Effector memory CD8-positive, alpha-beta T cell (primary cell): ENCODE measurements at regions not wholly inside any gene's neighbourhood (a gene's known extent, or its start where the extent isn't known, plus 50 kb on each side); places are given as distances from the start of the nearest gene placed in this dataset.
A peak's percentile ranks its signal among the peaks of the same experiment; 100 is the strongest.

Experiments
- ATAC-seq: fragments of 150-1000 bp; cut with Tn5 transposase; replicated peaks from 2 replicates; pipeline ENCODE4 v1.10.0; 2021; ENCODE audit warnings: mild to moderate bottlenecking, moderate library complexity
- DNase-seq, 3 experiments: peaks; one replicate each; pipeline ENCODE4 v3.0.0; 2021
- H3K27ac Mint-ChIP-seq, 2 donors: one replicate each; pipeline ENCODE4 v1.8.0; 2022; ENCODE audit warnings: mild to moderate bottlenecking in 2 of 2, mixed read lengths in 2 of 2, moderate library complexity in 2 of 2
- H3K27me3 Mint-ChIP-seq, 2 donors: one replicate each; pipeline ENCODE4 v1.8.0; 2022; ENCODE audit warnings: mixed read lengths in 2 of 2
- H3K36me3 Mint-ChIP-seq: one replicate; pipeline ENCODE4 v1.8.0; 2022; ENCODE audit warnings: mild to moderate bottlenecking, moderate library complexity, mixed read lengths; ENCODE audit not compliant: insufficient read depth
- H3K4me1 Mint-ChIP-seq, 2 donors: one replicate each; pipeline ENCODE4 v1.8.0; 2022; ENCODE audit warnings: low read depth in 2 of 2, mixed read lengths in 2 of 2
- H3K4me3 Mint-ChIP-seq, 2 donors: one replicate each; pipeline ENCODE4 v1.8.0; 2022; ENCODE audit warnings: mild to moderate bottlenecking in 2 of 2, mixed read lengths in 2 of 2, moderate library complexity in 2 of 2
- H3K9me3 Mint-ChIP-seq, 2 donors: one replicate each; pipeline ENCODE4 v1.8.0; 2022; ENCODE audit warnings: mixed read lengths in 2 of 2

DNA sequence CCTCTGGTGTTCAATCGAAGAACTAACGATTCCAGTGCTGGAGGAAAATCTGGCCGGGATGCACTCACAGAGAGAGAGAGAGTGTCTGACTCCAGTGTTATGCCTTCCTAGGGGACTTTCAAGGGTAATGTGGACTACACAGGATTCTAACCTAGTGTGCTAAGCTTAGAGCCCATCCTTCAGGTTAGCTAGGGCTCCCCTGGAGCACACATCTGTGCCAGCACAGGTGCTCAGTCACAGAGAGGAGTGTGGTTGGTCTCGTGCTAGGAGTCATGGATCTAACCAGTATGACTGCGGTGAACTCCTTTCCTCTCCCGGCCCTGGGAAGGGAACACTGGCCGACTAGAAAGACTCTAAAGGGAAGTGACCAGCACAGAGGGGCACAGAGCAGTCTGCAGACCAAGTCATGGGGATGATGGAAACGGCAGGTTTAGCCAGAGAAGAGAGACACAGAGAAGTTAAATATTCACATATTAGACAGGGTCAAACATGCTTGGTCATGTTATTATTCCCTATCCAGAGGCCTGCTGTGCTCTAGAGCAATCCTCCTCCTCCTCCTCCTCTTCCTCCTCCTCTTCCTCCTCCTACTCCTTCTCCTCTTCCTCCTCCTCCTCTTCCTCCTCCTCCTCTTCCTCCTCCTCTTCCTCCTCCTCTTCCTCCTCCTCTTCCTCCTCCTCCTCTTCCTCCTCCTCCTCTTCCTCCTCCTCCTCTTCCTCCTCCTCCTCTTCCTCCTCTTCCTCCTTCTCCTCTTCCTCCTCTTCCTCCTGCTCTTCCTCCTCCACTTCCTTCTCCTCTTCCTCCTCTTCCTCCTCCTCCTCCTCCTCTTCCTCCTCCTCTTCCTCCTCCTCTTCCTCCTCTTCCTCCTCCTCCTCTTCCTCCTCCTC lies 280.3 kb downstream of the XXYLT1 start:
- no peaks in the 10 kb centered on the region for H3K36me3 Mint-ChIP-seq
- ATAC-seq = no peak
- H3K27me3 Mint-ChIP-seq = peaks cover 15 to 62% of the 10 kb centered on the region in 2 donors
- H3K4me1 Mint-ChIP-seq = no peaks in the 10 kb centered on the region
- H3K27ac Mint-ChIP-seq = no peak overlapping the region
- no peak for DNase-seq
- H3K4me3 Mint-ChIP-seq = no peak overlapping the region
- no peaks in the 10 kb centered on the region for H3K9me3 Mint-ChIP-seq

DNA sequence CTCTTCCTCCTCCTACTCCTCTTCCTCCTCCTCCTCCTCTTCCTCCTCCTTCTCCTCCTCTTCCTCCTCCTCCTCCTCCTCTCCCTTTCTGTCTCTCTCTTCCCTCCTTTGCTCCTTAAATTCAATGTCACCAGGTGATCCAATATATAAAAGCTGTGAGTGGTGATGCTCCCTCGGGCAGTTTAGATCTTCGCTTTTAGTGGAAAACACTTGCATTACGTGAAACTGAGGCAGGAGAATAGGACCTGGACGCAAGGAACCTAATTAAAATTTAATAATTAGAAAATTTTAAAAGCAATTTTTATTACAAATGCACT lies 279.7 kb downstream of the XXYLT1 start:
- H3K4me3 Mint-ChIP-seq = no peak overlapping the region
- no peaks in the 10 kb centered on the region for H3K4me1 Mint-ChIP-seq
- no peak for DNase-seq
- ATAC-seq = no peak
- H3K9me3 Mint-ChIP-seq = no peaks in the 10 kb centered on the region
- H3K27ac Mint-ChIP-seq = no peak overlapping the region
- H3K36me3 Mint-ChIP-seq = no peaks in the 10 kb centered on the region
- peaks cover 15 to 62% of the 10 kb centered on the region in 2 donors for H3K27me3 Mint-ChIP-seq

DNA sequence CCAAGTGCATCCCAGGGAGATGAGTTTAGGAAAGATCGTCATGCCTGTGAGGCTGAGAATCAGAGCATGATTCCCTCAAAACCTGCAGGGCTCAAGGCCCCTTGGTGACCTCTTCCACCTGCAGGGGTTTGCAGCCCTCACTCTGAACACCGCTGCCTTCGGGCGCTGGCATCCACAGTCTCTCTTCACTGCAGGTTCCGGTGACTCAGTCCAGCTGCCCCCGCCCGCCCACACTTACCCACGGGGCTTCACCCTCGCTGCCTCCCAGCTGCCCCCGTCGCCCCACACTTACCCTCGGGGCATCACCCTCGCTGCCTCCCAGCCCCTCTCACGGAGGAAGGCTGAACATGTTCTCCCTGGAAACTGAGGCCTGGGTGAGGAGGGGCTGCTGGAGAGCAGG lies 277.1 kb downstream of the XXYLT1 start:
- Mint-ChIP-seq H3K4me1 (no peaks in the 10 kb centered on the region), H3K36me3 (no peaks in the 10 kb centered on the region), H3K9me3 (no peaks in the 10 kb centered on the region), H3K27ac (no peak overlapping the region), H3K27me3 (peaks cover 20 to 65% of the 10 kb centered on the region in 2 donors), H3K4me3 (no peak overlapping the region)
- no peak for DNase-seq
- no peak for ATAC-seq

DNA sequence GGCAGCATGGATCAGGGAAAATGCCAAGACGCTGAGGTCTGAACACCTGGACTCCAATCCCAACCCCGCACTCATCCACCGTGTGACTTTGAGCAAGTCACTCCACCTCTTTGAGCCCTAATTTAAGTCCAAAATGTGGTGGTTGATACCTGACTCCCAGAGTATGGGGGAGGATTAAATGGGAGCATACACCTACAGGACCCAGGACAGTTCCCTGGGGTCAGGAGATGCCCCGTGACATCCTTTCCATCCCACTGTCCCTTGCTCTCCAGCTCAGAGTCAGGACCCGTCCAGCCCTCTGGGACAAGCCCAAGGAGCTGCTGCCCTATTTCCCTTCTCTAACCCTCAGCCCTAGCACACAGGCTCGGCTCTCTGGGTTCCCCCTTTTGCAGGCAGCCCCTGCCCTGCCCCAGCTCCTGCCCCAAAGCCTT lies 276.4 kb downstream of the XXYLT1 start:
- Mint-ChIP-seq H3K4me1 (no peaks in the 10 kb centered on the region), H3K36me3 (no peaks in the 10 kb centered on the region), H3K27ac (no peak overlapping the region), H3K4me3 (no peak overlapping the region), H3K27me3 (peaks cover 20 to 65% of the 10 kb centered on the region in 2 donors), H3K9me3 (no peaks in the 10 kb centered on the region)
- ATAC-seq (no peak), DNase-seq (no peak)

DNA sequence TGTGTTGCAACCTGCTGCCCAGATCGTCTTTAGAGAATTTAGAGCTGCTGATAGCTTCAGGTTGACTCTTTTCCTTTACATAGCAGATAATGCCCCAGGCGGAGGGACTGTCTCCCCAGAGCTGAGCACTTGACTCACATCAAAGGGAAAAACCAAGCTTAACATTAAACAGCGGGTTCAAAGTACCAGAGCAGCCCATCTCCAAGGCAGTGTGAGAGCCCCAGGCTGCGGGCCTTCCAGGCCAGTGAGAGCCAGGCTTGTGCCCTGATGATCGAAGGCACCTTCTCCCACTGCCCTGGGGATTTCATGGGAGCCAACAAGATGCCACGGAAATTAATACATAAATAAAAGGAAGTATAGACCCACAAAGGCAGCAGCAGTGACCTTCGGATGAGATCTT lies 275.6 kb downstream of the XXYLT1 start:
- Mint-ChIP-seq H3K9me3 (no peaks in the 10 kb centered on the region), H3K27me3 (peaks cover 20 to 65% of the 10 kb centered on the region in 2 donors), H3K4me1 (no peaks in the 10 kb centered on the region), H3K27ac (no peak overlapping the region), H3K4me3 (no peak overlapping the region), H3K36me3 (peaks cover 3% of the 10 kb centered on the region)
- ATAC-seq (no peak), DNase-seq (no peak)

DNA sequence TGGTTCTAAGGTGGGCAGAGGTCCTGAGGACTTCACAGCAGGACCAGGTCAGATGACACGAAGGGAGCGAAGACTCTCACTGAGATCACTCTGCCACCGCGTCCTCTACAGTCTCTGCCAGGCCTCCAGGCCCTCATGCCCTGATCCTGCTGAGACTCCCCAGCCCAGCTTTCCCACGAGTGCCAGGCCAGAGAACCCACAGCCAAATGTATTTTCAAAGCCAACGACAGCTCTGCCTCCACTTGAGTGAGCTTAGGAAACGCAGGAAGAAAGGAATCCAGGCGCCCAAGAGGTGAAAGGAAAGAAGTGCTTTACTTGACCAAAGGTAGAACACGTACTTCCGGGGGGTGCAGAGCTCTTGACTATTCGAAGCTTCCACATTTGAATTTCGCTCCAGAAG lies 275.0 kb downstream of the XXYLT1 start:
- Mint-ChIP-seq H3K4me3 (no peak overlapping the region), H3K4me1 (no peaks in the 10 kb centered on the region), H3K27ac (no peak overlapping the region), H3K27me3 (peaks cover 20 to 60% of the 10 kb centered on the region in 2 donors), H3K9me3 (no peaks in the 10 kb centered on the region), H3K36me3 (peaks cover 3% of the 10 kb centered on the region)
- ATAC-seq = no peak
- DNase-seq = no peak

DNA sequence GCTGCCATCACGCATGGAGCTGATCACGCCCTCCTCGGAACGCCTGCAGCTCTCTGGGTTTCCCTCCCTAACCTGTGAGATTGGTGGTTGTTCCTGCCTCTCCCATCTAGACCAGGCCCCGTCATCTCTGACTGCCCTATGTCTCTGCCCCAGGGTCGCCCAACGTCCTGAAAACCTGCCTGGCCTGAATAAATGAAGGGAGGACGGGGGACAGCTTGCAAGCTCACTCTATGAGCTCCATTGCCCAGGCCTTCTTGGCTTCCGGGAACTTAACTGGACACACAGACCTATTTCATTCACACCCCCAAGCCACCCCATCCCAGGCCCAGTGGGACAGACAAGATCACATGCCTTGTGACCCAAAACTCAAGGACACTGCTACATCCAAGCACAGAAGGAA lies 274.2 kb downstream of the XXYLT1 start:
- H3K4me1 Mint-ChIP-seq = no peaks in the 10 kb centered on the region
- peaks cover 3% of the 10 kb centered on the region for H3K36me3 Mint-ChIP-seq
- peaks cover 25 to 66% of the 10 kb centered on the region in 2 donors for H3K27me3 Mint-ChIP-seq
- H3K27ac Mint-ChIP-seq = no peak overlapping the region
- H3K9me3 Mint-ChIP-seq = no peaks in the 10 kb centered on the region
- ATAC-seq = no peak
- no peak for DNase-seq
- H3K4me3 Mint-ChIP-seq = no peak overlapping the region

DNA sequence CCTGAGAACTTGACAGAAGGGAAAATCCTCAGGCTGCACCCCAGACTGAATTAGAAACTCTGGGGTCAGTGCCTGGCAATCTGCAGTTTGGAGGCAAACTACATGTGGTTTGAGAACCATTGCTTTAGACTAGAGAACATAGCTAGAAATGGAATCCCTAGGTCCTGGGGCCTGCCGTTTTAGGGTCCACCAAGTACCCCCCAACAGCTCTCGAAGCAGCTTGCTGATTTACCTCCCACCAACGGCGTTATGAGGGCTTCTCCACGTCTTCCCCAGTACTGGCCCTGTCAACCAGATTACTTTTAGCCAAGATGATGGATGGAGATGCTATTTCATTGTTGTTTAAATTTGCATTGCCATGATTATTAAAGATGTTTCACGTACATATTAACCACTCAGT lies 272.5 kb downstream of the XXYLT1 start:
- Mint-ChIP-seq H3K36me3 (peaks cover 3% of the 10 kb centered on the region), H3K27ac (no peak overlapping the region), H3K9me3 (no peaks in the 10 kb centered on the region), H3K4me1 (no peaks in the 10 kb centered on the region), H3K4me3 (no peak overlapping the region), H3K27me3 (peaks cover 31 to 82% of the 10 kb centered on the region in 2 donors)
- DNase-seq (no peak), ATAC-seq (no peak)

DNA sequence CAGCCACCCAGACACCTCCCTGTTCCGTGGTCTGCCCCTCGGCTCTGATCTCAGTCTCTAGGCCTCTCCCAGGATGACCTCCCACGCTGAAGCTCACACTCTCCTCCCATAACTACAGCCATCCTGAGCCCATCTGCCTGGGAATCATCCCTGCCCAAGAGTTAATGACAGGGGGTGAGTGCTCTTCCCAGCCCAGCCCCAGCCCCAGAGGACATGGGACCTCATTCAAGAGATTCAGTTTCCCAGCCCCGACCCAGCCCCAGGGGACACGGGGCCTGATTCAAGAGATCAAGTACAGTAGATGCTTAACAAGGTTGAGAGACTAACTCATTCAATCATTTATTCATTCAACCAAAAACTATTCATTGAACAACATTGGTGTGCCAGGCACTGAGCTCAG lies 272.0 kb downstream of the XXYLT1 start:
- Mint-ChIP-seq H3K36me3 (peaks cover 3% of the 10 kb centered on the region), H3K27ac (no peak overlapping the region), H3K4me1 (no peaks in the 10 kb centered on the region), H3K4me3 (no peak overlapping the region), H3K9me3 (no peaks in the 10 kb centered on the region), H3K27me3 (peaks cover 36 to 83% of the 10 kb centered on the region in 2 donors)
- ATAC-seq = no peak
- no peak for DNase-seq

DNA sequence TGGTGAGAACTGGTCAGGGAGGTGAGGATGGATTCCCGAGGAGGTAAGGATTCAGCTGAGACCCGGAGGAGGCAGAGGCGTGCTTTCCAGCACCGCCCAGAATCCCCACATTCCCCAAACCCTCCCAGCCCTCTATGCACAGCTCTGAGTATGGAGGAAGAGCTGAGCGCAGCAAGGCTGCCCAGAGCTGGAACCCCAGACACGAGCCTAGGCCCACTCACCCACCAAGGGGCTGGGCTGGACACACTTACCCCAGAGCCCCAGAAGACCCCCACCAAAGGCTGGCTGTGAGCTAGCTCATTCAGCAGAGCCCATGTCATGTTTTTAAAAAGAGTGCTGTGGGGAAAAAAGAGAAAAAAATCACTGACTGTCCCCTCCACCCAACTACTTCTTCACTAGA lies 271.5 kb downstream of the XXYLT1 start:
- no peak for DNase-seq
- Mint-ChIP-seq H3K4me3 (no peak overlapping the region), H3K27me3 (peaks cover 32 to 83% of the 10 kb centered on the region in 2 donors), H3K9me3 (no peaks in the 10 kb centered on the region), H3K36me3 (peaks cover 3% of the 10 kb centered on the region), H3K4me1 (no peaks in the 10 kb centered on the region), H3K27ac (no peak overlapping the region)
- ATAC-seq = no peak

DNA sequence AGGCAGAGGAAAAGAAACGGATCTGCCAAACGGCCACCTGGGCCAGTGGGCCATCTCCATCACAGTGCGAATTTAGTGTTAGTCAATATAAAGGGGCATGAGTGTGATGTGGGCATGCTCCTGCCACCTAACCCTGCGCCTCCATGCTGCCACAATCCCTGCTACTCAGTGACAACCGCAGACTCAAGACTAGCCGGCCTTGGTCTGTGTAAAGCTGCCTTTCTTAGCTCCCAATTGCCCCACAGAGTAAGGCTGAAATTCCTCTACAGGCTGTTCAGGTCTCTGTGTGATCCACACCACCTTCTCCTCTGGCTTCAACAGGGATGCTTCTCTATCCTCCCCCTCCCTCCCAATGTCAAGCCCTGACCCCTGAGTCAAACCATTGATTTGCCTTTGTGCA lies 269.7 kb downstream of the XXYLT1 start:
- H3K4me1 Mint-ChIP-seq = no peaks in the 10 kb centered on the region
- H3K27me3 Mint-ChIP-seq = peaks cover 23 to 78% of the 10 kb centered on the region in 2 donors
- ATAC-seq (no peak), DNase-seq (no peak)
- peaks cover 3% of the 10 kb centered on the region for H3K36me3 Mint-ChIP-seq
- no peaks in the 10 kb centered on the region for H3K9me3 Mint-ChIP-seq
- no peak overlapping the region for H3K27ac Mint-ChIP-seq
- no peak overlapping the region for H3K4me3 Mint-ChIP-seq

DNA sequence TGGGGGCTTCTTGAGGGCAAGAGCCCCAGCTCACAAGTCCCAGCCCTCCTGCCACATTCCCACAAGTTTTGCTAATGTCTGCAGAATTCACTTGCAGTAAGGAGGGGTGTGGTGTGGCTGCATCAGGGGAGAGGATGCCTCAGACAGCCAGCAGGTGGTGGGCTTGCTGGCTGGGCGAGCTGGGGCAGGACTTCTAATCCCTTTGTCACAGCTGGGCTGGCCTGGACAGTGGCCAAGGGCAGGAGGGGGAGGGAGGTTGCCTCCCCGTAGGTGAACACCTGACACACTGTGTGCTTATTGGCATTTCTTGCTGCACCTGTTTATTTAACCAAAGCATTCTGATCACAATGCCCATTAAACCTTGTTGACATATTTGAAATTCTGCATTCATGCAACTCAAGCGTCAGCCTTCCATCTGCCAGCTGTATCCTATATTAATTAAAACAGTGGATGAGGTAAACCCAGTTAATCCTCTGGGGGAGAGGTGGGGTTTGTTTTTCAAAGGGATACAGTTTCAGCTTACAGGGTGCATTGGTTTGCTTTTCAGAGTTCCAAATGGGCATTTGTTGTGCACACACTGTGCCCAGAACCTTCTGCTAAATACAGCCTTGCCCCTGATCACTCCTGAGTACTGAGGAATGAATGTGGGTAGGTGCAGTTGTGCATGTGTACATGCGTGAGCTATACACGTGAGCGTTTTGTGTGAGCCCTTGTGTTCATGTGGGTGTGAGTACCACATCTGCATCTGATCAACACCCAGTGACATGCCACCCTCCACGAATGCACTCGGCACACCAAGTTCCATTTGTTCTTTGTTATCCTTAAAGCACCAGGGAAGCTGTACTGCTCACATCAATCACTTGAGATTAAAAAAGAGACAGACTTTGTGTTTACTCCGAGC lies 268.7 kb downstream of the XXYLT1 start:
- Mint-ChIP-seq H3K36me3 (peaks cover 3% of the 10 kb centered on the region), H3K9me3 (no peaks in the 10 kb centered on the region), H3K4me3 (no peak overlapping the region), H3K27me3 (peaks cover 28 to 78% of the 10 kb centered on the region in 2 donors), H3K4me1 (no peaks in the 10 kb centered on the region), H3K27ac (no peak overlapping the region)
- DNase-seq = peak in 1 of 3 experiments; percentile 11
- peak; percentile 49 for ATAC-seq

DNA sequence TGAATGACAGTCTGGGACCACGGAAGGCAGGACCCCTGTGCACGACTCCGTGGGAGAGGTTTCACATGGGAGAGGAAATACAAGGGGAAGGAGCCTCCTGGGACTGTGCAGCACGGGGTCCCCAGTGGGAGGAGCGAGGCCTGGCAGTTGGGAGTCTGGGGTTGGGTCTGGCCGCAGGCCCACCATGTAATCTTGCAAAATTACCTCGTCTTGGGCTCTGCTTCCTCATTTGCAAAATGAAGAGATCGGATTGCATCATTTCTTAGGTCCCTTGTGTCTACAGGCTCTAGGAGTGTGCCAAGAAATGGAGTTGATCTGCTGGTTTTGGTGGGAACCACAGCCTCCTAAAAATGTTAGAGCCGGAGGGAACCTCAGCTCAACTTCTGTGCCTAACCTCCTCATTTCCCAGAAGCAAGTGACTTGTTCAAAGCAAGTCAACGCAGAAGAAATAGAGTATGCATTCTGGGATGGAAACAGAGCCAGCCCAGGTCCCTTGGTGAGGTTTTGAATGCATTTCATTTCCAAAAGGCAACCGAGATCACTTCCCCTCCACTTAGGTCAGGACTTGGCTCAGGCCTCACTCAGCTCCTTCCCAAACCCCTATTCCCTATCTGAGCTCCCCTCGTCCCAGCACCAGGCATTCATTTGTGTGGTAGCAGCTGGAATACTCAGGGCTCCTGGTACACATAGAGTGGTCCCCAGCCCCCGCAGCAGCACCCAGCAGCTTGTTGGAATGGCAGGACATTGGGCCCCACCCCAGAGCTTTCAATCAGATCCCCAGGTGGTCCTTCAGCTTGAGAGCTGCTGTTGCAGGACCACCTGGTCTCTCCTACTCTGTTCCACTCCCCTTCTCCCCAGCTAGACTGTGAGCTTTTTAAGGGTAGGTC lies 267.7 kb downstream of the XXYLT1 start:
- Mint-ChIP-seq H3K4me1 (no peaks in the 10 kb centered on the region), H3K27me3 (peaks cover 29 to 86% of the 10 kb centered on the region in 2 donors), H3K36me3 (peaks cover 3% of the 10 kb centered on the region), H3K9me3 (no peaks in the 10 kb centered on the region), H3K27ac (no peak overlapping the region), H3K4me3 (no peak overlapping the region)
- ATAC-seq = no peak
- no peak for DNase-seq
